Esophagus muscularis mucosa (tissue), 4 donors: ENCODE measurements at regions not wholly inside any gene's neighbourhood (a gene's known extent, or its start where the extent isn't known, plus 50 kb on each side); places are given as distances from the start of the nearest gene placed in this dataset.
"Not testable (repeated sequence)": the region's sequence is repeated elsewhere in the genome, so short reads cannot be mapped to it uniquely, and the experiment has no call there.

Experiments
- DNase-seq: peaks from one replicate; pipeline ENCODE4 v3.0.0-alpha.2; 2017; ENCODE audit errors: extremely low spot score
- H3K27ac ChIP-seq, 4 donors: fragments of 200-600 bp; sonication (generic); replicated peaks in 1 of 4; 1 replicate in 3 of 4; 2 replicates in 1 of 4; pipeline ENCODE4 v1.5.1; 2016 to 2019; ENCODE audit warnings: mild to moderate bottlenecking in 1 of 4
- H3K27me3 ChIP-seq, 4 donors: fragments of 200-600 bp; sonication (generic); one replicate each; pipeline versions ENCODE4 v1.5.1 to v1.6.0; 2016 to 2019
- H3K36me3 ChIP-seq, 4 donors: fragments of 200-600 bp; sonication (generic); one replicate each; pipeline ENCODE4 v1.5.1; 2016 to 2019
- H3K4me1 ChIP-seq, 4 donors: fragments of 200-600 bp; sonication (generic); one replicate each; pipeline ENCODE4 v1.5.1; 2016 to 2019
- H3K4me3 ChIP-seq, 4 donors: fragments of 200-600 bp; sonication (generic); 1 replicate in 2 of 4; 2 replicates in 2 of 4; pipeline ENCODE4 v1.5.1; 2016 to 2019; ENCODE audit warnings: mild to moderate bottlenecking in 4 of 4, moderate library complexity in 1 of 4
- H3K9me3 ChIP-seq, 4 donors: fragments of 200-600 bp; sonication (generic); 1 replicate in 3 of 4; 2 replicates in 1 of 4; pipeline ENCODE4 v1.5.1; 2016 to 2019
- CTCF ChIP-seq, 3 experiments: fragments of 200-600 bp in 2 of 3; fragments of 450-650 bp in 1 of 3; sonication (generic) in 2 of 3; IDR thresholded peaks; one replicate each; pipeline ENCODE4 v1.5.1; 2017 to 2019; ENCODE audit warnings: antibody characterized with exemption in 3 of 3, mild to moderate bottlenecking in 2 of 3, moderate library complexity in 1 of 3
- EP300 ChIP-seq: sonication (generic); formaldehyde crosslinking; IDR thresholded peaks from one replicate; pipeline ENCODE4 v1.6.1; 2017; ENCODE audit warnings: antibody characterized with exemption
- POLR2A ChIP-seq: fragments of 450-650 bp; IDR thresholded peaks from one replicate; pipeline ENCODE4 v1.6.1; 2017; ENCODE audit warnings: antibody characterized with exemption, moderate library complexity, mild to moderate bottlenecking, low read depth
- POLR2AphosphoS5 ChIP-seq, 2 donors: sonication (generic); formaldehyde crosslinking; IDR thresholded peaks; one replicate each; pipeline ENCODE4 v1.6.1; 2017; ENCODE audit warnings: antibody characterized with exemption in 2 of 2
- WGBS: methylation state at CpG from one replicate; pipeline ENCODE4 v1.1.5; 2018; 5-methylcytosine and 5-hydroxymethylcytosine counted together
- intact Hi-C: fragments of 100-400 bp; cut with DNase I; formaldehyde crosslinking; loops from one replicate; pipeline ENCODE4 v1.15.1; 2023

DNA sequence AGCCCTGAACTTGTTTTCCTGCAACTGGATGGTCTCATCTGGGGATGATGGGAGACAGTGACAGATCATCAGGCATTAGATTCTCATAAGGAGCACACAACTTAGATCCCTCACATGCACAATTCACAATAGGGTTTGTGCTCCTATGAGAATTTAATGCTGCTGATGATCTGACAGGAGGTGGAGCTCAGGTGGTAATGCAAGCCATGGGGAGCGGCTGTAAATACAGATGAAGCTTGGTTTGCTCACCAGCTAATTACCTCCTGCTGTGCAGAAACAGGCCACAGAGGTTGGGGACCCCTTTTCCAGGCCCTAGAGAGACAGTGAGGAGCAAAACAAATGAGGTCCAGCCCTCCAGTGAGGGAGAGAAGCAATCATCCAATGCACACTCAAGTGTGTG is 168.6 kb downstream of the RGS9 start:
- Histone ChIP-seq H3K4me1 (no peaks in the 10 kb centered on the region), H3K9me3 (no peaks in the 10 kb centered on the region), H3K27me3 (no peaks in the 10 kb centered on the region), H3K27ac (no peak overlapping the region), H3K36me3 (no peaks in the 10 kb centered on the region), H3K4me3 (no peak overlapping the region)
- no peak for DNase-seq
- 100% methylated on average over 1 of the region's 1 CpG for WGBS
- intact Hi-C loops: no loop called here
- TF ChIP-seq CTCF (IDR thresholded peaks at IDR 0.05) (no peak), POLR2AphosphoS5 (IDR thresholded peaks at IDR 0.05) (no peak), POLR2A (no peak)

- WGBS: 90% methylated on average over 7 of the region's 7 CpGs
- Histone ChIP-seq H3K36me3 (no peaks in the 10 kb centered on the region), H3K27me3 (no peaks in the 10 kb centered on the region), H3K4me3 (no peak overlapping the region), H3K4me1 (no peaks in the 10 kb centered on the region), H3K9me3 (no peaks in the 10 kb centered on the region), H3K27ac (no peak overlapping the region)
- no peak for DNase-seq
- TF ChIP-seq CTCF (IDR thresholded peaks at IDR 0.05) (no peak), EP300 (no peak), POLR2AphosphoS5 (IDR thresholded peaks at IDR 0.05) (no peak), POLR2A (no peak)
- intact Hi-C loops: no loop called here
Observed at GRCh38 chr17:65305116-65305515, 167.9 kb downstream of the RGS9 start.

DNA sequence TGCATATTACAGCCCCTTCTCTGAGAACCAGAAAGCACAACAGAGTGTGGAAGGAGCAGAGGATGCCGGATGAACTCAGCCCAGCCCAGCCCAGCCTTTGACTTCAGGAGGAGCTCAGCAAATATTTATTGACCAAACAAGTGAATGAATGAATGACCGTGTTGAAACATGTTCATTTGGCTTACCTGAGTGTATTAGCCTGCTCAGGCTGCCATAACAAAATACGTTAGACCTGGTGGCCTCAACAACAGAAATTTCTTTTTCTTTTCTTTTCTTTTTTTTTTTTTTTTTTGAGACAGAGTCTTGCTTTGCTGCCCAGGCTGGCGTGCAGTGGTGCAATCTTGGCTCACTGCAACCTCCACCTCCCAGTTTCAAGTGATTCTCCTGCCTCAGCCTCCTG is 164.7 kb downstream of the RGS9 start:
- H3K4me3 ChIP-seq, H3K27ac ChIP-seq, DNase-seq, H3K27me3 ChIP-seq, intact Hi-C loops, H3K36me3 ChIP-seq, H3K9me3 ChIP-seq, H3K4me1 ChIP-seq: not testable (repeated sequence)
- WGBS: 82% methylated on average over 4 of the region's 4 CpGs

DNA sequence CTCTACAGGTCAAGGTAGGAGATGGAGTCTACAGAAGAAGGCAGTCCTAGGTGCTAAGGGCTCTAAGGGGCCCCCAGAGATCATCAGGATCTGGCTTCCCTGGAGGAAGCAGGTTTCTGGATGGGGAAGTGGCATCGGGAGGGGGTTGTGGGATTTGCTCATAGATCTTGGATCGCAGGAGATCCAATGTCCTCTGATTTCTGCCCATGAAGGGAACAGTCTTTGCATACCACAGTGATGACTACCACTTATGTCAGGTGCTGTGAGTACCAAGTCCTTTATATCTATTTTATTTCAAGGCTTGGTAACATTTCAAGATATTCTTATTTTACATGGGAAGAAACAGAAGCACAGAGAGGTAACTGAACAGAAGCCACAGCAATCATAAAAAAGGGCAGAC is 164.0 kb downstream of the RGS9 start:
- no peak for TF ChIP-seq EP300
- no peak for TF ChIP-seq POLR2A
- TF ChIP-seq POLR2AphosphoS5 (IDR thresholded peaks at IDR 0.05): no peak
- TF ChIP-seq CTCF (IDR thresholded peaks at IDR 0.05): no peak

GRCh38 chr17:65297916-65298315 is 160.7 kb downstream of the RGS9 start:
- no peaks in the 10 kb centered on the region for H3K27me3 ChIP-seq
- TF ChIP-seq POLR2A (no peak), EP300 (no peak), CTCF (IDR thresholded peaks at IDR 0.05) (no peak), POLR2AphosphoS5 (IDR thresholded peaks at IDR 0.05) (no peak)
- H3K36me3 ChIP-seq: no peaks in the 10 kb centered on the region
- H3K27ac ChIP-seq: no peak overlapping the region
- intact Hi-C loops: no loop called here
- H3K9me3 ChIP-seq: no peaks in the 10 kb centered on the region
- peaks cover 0 to 9% (median 8%) of the 10 kb centered on the region in 4 donors for H3K4me1 ChIP-seq
- no peak for DNase-seq
- WGBS: 74% methylated on average over 5 of the region's 5 CpGs
- no peak overlapping the region for H3K4me3 ChIP-seq

More for the DNA sequence above, 164.0 kb downstream of the RGS9 start:
- no peaks in the 10 kb centered on the region for H3K36me3 ChIP-seq
- no peaks in the 10 kb centered on the region for H3K9me3 ChIP-seq
- DNase-seq: no peak
- H3K4me1 ChIP-seq: no peaks in the 10 kb centered on the region
- no peak overlapping the region for H3K27ac ChIP-seq
- intact Hi-C loops: no loop called here
- WGBS: 94% methylated on average over 2 of the region's 2 CpGs
- no peaks in the 10 kb centered on the region for H3K27me3 ChIP-seq
- H3K4me3 ChIP-seq: no peak overlapping the region
